GM12878 (cell line): ENCODE measurements at regions not wholly inside any gene's neighbourhood (a gene's known extent, or its start where the extent isn't known, plus 50 kb on each side); places are given as distances from the start of the nearest gene placed in this dataset.
A peak's percentile ranks its signal among the peaks of the same experiment; 100 is the strongest.

ENCODE experiments used
- ATAC-seq: fragments of 200-7000 bp; cut with Tn5 transposase; 3 replicates; pipeline ENCODE4 v1.9.1; 2020; ENCODE audit warnings: mild to moderate bottlenecking, moderate library complexity
- BruUV-seq: library from RNA; stranded (reverse); fragments of 400-500 nt; replicated peaks from 2 replicates; lab custom pipeline; 2021; lab: Mats Ljungman, UMichigan
- CTCF ChIA-PET: fragments of 300-600 bp; sonication (Branson Sonifier 250); formaldehyde crosslinking; extraction: SDS; loops from one replicate; lab custom pipeline; 2021; ENCODE audit warnings: inconsistent platforms; lab: Yijun Ruan, JAX
- POLR2A ChIA-PET: fragments of 350-600 bp; formaldehyde crosslinking; extraction: SDS; loops from one replicate; lab custom pipeline; 2021; ENCODE audit warnings: inconsistent platforms; lab: Charles Lee
- RAD21 ChIA-PET: fragments of 300-600 bp; sonication (Branson Sonifier 250); formaldehyde crosslinking; loops from one replicate; lab custom pipeline; 2023; ENCODE audit warnings: antibody characterized with exemption; ENCODE audit not compliant: unreplicated experiment; lab: Charles Lee
- SMC1A ChIA-PET: fragments of 300-600 bp; sonication (Branson Sonifier 250); formaldehyde crosslinking; loops from one replicate; lab custom pipeline; 2023; ENCODE audit not compliant: unreplicated experiment, uncharacterized antibody; lab: Charles Lee
- DNase-seq: peaks from one replicate; pipeline ENCODE4 v3.0.0-alpha.2; 2011; ENCODE audit warnings: low read depth, low spot score
- FAIRE-seq: peaks from 3 replicates; lab custom pipeline; 2011; peaks lifted over from hg19 to GRCh38; lab: Jason Lieb, UNC
- H2AFZ ChIP-seq: 2 replicates; pipeline ENCODE4 v1.6.0; 2011; ENCODE audit warnings: low read depth, low read length, control low read depth; ENCODE audit not compliant: control insufficient read depth
- H3K27ac ChIP-seq: 2 replicates; pipeline ENCODE4 v1.5.1; 2011; ENCODE audit warnings: control low read depth; ENCODE audit not compliant: control insufficient read depth, insufficient read depth
- H3K27me3 ChIP-seq, 2 experiments: replicated peaks in 1 of 2; 2 replicates each; pipeline versions ENCODE4 v1.6.0 to v1.6.1; 2011; ENCODE audit warnings: low read length in 1 of 2; ENCODE audit not compliant: control insufficient read depth in 2 of 2, insufficient read depth in 2 of 2
- H3K36me3 ChIP-seq, 2 experiments: 2 replicates each; pipeline ENCODE4 v1.5.1; 2011; ENCODE audit warnings: low read length in 1 of 2; ENCODE audit not compliant: control insufficient read depth in 2 of 2, insufficient read depth in 2 of 2
- H3K4me1 ChIP-seq: 2 replicates; pipeline ENCODE4 v1.6.1; 2011; ENCODE audit warnings: mild to moderate bottlenecking, low read length, moderate library complexity, mixed read lengths; ENCODE audit not compliant: control insufficient read depth, insufficient read depth
- H3K4me2 ChIP-seq: 2 replicates; pipeline ENCODE4 v1.6.0; 2011; ENCODE audit warnings: control low read depth; ENCODE audit not compliant: control insufficient read depth, insufficient read depth
- H3K4me3 ChIP-seq: fragments of 200-600 bp; sonication (generic); 2 replicates; pipeline ENCODE4 v1.5.1; 2016
- H3K79me2 ChIP-seq: 2 replicates; pipeline ENCODE4 v1.6.0; 2011; ENCODE audit warnings: low read length; ENCODE audit not compliant: control insufficient read depth, insufficient read depth
- H3K9ac ChIP-seq: 2 replicates; pipeline ENCODE4 v1.8.0; 2011; ENCODE audit warnings: low read length, control low read depth, mixed read lengths; ENCODE audit not compliant: control insufficient read depth, insufficient read depth
- H3K9me3 ChIP-seq: replicated peaks from 3 replicates; pipeline ENCODE4 v1.5.1; 2011; ENCODE audit warnings: mild to moderate bottlenecking, low read length; ENCODE audit not compliant: control insufficient read depth, insufficient read depth
- H4K20me1 ChIP-seq: 2 replicates; pipeline ENCODE4 v1.6.0; 2011; ENCODE audit not compliant: control insufficient read depth, insufficient read depth
- BMI1 ChIP-seq: fragments of 450-650 bp; IDR thresholded peaks from 2 replicates; pipeline ENCODE4 v1.6.1; 2016; ENCODE audit warnings: mild to moderate bottlenecking, moderate library complexity, borderline replicate concordance
- CHD2 ChIP-seq: IDR thresholded peaks from 2 replicates; pipeline ENCODE4 v1.6.1; 2011; ENCODE audit warnings: low read depth, low read length, improper control_type of control experiment, borderline replicate concordance
- HDGF ChIP-seq: fragments of 450-650 bp; IDR thresholded peaks from 2 replicates; pipeline ENCODE4 v1.6.1; 2016; ENCODE audit warnings: antibody characterized with exemption
- MAX ChIP-seq: IDR thresholded peaks from 2 replicates; pipeline ENCODE4 v1.6.1; 2012; ENCODE audit warnings: low read depth, low read length, improper control_type of control experiment
- MXI1 ChIP-seq: fragments of 150-350 bp; IDR thresholded peaks from 2 replicates; pipeline ENCODE4 v1.6.1; 2011; ENCODE audit warnings: low read depth, mild to moderate bottlenecking, inconsistent platforms, low read length, improper control_type of control experiment
- RELA ChIP-seq: fragments of 450-650 bp; IDR thresholded peaks from 2 replicates; pipeline ENCODE4 v1.8.0; 2014; ENCODE audit warnings: borderline replicate concordance; ENCODE audit not compliant: partially characterized antibody
- TARDBP ChIP-seq: IDR thresholded peaks from 2 replicates; pipeline ENCODE4 v1.6.1; 2016; ENCODE audit warnings: borderline replicate concordance
- TCF3 ChIP-seq: IDR thresholded peaks from 2 replicates; pipeline ENCODE4 v1.6.1; 2012; ENCODE audit warnings: low read depth, mild to moderate bottlenecking, low read length, borderline replicate concordance; ENCODE audit not compliant: insufficient read depth
- USF1 ChIP-seq: IDR thresholded peaks from 2 replicates; pipeline ENCODE4 v1.6.1; 2011; ENCODE audit warnings: borderline replicate concordance, low read depth, mild to moderate bottlenecking, moderate library complexity, mixed read lengths, low read length; ENCODE audit not compliant: insufficient read depth; ENCODE audit errors: extremely low read length
- YBX1 ChIP-seq: fragments of 450-650 bp; IDR thresholded peaks from 2 replicates; pipeline ENCODE4 v1.6.1; 2016; ENCODE audit warnings: antibody characterized with exemption
- ZNF217 ChIP-seq: fragments of 450-650 bp; IDR thresholded peaks from 2 replicates; pipeline ENCODE4 v1.6.1; 2017; ENCODE audit warnings: antibody characterized with exemption, mild to moderate bottlenecking
- ZNF384 ChIP-seq: IDR thresholded peaks from 2 replicates; pipeline ENCODE4 v1.6.1; 2012; ENCODE audit warnings: low read depth, mild to moderate bottlenecking, low read length, improper control_type of control experiment, borderline replicate concordance
- ZNF592 ChIP-seq: fragments of 450-650 bp; IDR thresholded peaks from 2 replicates; pipeline ENCODE4 v1.6.1; 2017; ENCODE audit warnings: mild to moderate bottlenecking, moderate library complexity
- ZSCAN29 ChIP-seq: fragments of 450-650 bp; IDR thresholded peaks from 2 replicates; pipeline ENCODE4 v1.6.1; 2017; ENCODE audit warnings: mild to moderate bottlenecking, moderate library complexity
- WGBS: methylation state at CpG from one replicate; pipeline ENCODE4 v1.1.6; 2016; ENCODE audit warnings: low lambda C conversion rate; ENCODE audit not compliant: insufficient replicate concordance, insufficient coverage; ENCODE audit errors: missing lambda C conversion rate; 5-methylcytosine and 5-hydroxymethylcytosine counted together
- in situ Hi-C: fragments of 300-500 bp; cut with MboI; formaldehyde crosslinking; loops from 9 replicates; pipeline ENCODE4 v1.14.3; 2018; ENCODE audit warnings: mixed read lengths
- intact Hi-C: fragments of 100-400 bp; cut with micrococcal nuclease; formaldehyde crosslinking; loops from one replicate; pipeline ENCODE4 v1.14.2; 2022; ENCODE audit not compliant: unreplicated experiment

- WGBS, result 38% methylated on average over 9 of the region's 9 CpGs
- ChIA-PET POLR2A (no interaction called here), SMC1A (no interaction called here), CTCF (no interaction called here), RAD21 (no interaction called here)
- no peaks in the 10 kb centered on the region for H4K20me1 ChIP-seq
- DNase-seq (no peak), ATAC-seq (no peak), FAIRE-seq (no peak)
- intact Hi-C loops (no loop called here), in situ Hi-C loops (no loop called here)
- H3K4me1 ChIP-seq, result no peaks in the 10 kb centered on the region
- no peaks in the 10 kb centered on the region; the same call in 2 of the 3 replicates for H3K9me3 ChIP-seq
- no peak overlapping the region for H3K9ac ChIP-seq
- no peaks in the 10 kb centered on the region for H3K79me2 ChIP-seq
- peaks cover 0 to 3% of the 10 kb centered on the region in 2 experiments; a peak in 2 of 4 replicates for H3K27me3 ChIP-seq
- no peak overlapping the region for H3K4me3 ChIP-seq
- BruUV-seq, result no TSS peak
- H3K36me3 ChIP-seq, result no peaks in the 10 kb centered on the region
- TF ChIP-seq YBX1, result no peak
- TF ChIP-seq BMI1, result peak; percentile 49; the same call in 1 of the 2 replicates
- no peak for TF ChIP-seq MAX
- no peak overlapping the region for H3K4me2 ChIP-seq
- no peak overlapping the region for H2AFZ ChIP-seq
- no peak overlapping the region for H3K27ac ChIP-seq
Measured at GRCh38 chr12:131357185-131357747, 353.6 kb upstream of the SFSWAP start.

DNA sequence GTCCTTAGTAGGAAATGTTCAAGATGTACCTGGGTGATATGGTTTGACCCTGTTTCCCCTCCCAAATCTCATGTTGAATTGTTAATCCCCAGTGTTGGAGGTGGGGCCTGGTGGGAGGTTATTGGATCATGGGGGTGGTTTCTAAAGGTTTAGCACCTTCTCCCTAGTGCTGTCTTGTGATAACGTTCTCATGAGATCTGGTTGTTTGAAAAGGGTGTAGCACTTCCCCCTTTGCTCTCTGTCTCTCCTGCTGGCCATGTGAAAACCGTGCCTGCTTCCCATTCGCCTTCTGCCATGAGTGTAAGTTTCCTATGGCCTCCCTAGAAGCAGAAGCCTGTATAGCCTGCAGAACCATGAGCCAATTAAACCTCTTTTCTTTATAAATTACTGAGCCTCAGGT, 353.0 kb upstream of the SFSWAP start:
- H2AFZ ChIP-seq, result no peak overlapping the region
- H3K4me3 ChIP-seq, result no peak overlapping the region
- ChIA-PET RAD21 (no interaction called here), POLR2A (no interaction called here), CTCF (no interaction called here), SMC1A (no interaction called here)
- H3K4me2 ChIP-seq, result no peak overlapping the region
- H3K9me3 ChIP-seq, result no peaks in the 10 kb centered on the region
- H3K4me1 ChIP-seq, result no peaks in the 10 kb centered on the region
- H3K27me3 ChIP-seq, result peaks cover 0 to 3% of the 10 kb centered on the region in 2 experiments; a peak in 3 of 4 replicates
- H3K9ac ChIP-seq, result no peak overlapping the region
- intact Hi-C loops (no loop called here), in situ Hi-C loops (no loop called here)
- H3K79me2 ChIP-seq, result no peaks in the 10 kb centered on the region
- DNase-seq, result no peak
- FAIRE-seq, result no peak
- no peak overlapping the region for H3K27ac ChIP-seq
- BruUV-seq, result no TSS peak
- no peaks in the 10 kb centered on the region for H3K36me3 ChIP-seq
- WGBS, result 0% methylated on average over 3 of the region's 3 CpGs
- H4K20me1 ChIP-seq, result no peaks in the 10 kb centered on the region
- ATAC-seq, result no peak
- no peak for TF ChIP-seq ZNF592
- no peak for TF ChIP-seq HDGF
- TF ChIP-seq ZNF217, result no peak
- no peak for TF ChIP-seq USF1
- no peak for TF ChIP-seq TCF3
- no peak for TF ChIP-seq ZNF384
- no peak for TF ChIP-seq ZSCAN29
- no peak for TF ChIP-seq CHD2
- no peak for TF ChIP-seq TARDBP
- no peak for TF ChIP-seq RELA
- TF ChIP-seq MXI1, result no peak
